Upper lobe of left lung (tissue), 4 donors: ENCODE measurements at regions not wholly inside any gene's neighbourhood (a gene's known extent, or its start where the extent isn't known, plus 50 kb on each side); places are given as distances from the start of the nearest gene placed in this dataset.

Experiments
- CTCF ChIP-seq, 6 experiments: fragments of 450-650 bp in 4 of 6; fragments of 200-600 bp in 2 of 6; sonication (generic) in 2 of 6; IDR thresholded peaks; one replicate each; pipeline ENCODE4 v1.5.1; 2016 to 2019; ENCODE audit warnings: antibody characterized with exemption in 6 of 6
- EP300 ChIP-seq, 4 donors: sonication (generic); formaldehyde crosslinking; IDR thresholded peaks; one replicate each; pipeline ENCODE4 v1.5.1; 2017; ENCODE audit warnings: antibody characterized with exemption in 4 of 4, control low read depth in 2 of 4
- POLR2A ChIP-seq, 4 donors: fragments of 450-650 bp; IDR thresholded peaks; one replicate each; pipeline ENCODE4 v1.5.1; 2016 to 2017; ENCODE audit warnings: antibody characterized with exemption in 4 of 4, mild to moderate bottlenecking in 2 of 4

DNA sequence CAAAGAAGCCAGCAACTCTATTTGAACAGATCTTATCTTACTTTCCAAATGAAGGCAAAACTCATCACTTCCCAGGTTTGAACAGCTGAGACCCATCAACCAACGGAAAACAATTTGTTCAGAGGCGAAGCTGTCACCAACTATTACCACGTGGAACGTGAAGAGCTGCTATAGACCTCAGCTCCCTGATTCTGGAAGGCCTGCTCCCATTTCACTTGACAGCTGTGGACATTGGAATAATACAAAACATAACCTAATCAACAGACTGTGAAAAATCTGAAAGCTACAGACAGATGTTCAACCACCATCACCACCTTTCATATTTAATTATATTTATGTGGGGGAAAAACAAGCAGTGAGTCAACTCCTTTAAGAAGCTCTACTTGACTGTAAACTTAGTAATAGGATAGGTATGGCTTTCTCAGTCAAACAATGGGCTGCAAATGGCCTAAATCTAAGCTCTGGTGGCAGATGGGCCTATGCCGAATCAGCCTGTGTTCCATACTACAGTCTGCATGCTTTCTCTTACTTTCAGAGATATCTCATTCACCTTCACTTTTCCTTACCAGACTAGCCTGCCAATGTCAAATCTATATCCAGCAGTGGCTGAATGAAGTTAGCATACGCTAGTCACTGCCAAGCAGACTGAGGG lies 896.4 kb downstream of the TDRD15 start:
- TF ChIP-seq CTCF (IDR thresholded peaks at IDR 0.05) (no peak), POLR2A (IDR thresholded peaks at IDR 0.05) (no peak), EP300 (IDR thresholded peaks at IDR 0.05) (no peak)
